ENCODE measurements at regions not wholly inside any gene's neighbourhood (a gene's known extent, or its start where the extent isn't known, plus 50 kb on each side); places are given as distances from the start of the nearest gene placed in this dataset.

- Histone ChIP-seq H3K27me3 (ENCODE audit: control insufficient read depth, insufficient read depth, low read length) (no peaks in the 10 kb centered on the region), H3K4me3 (ENCODE audit: low read depth, low read length) (no peak overlapping the region), H3K27ac (ENCODE audit: low read depth, low read length) (no peak overlapping the region), H3K9me3 (ENCODE audit: control insufficient read depth, insufficient read depth, low read length) (peaks cover 12% of the 10 kb centered on the region)
- CTCF ChIA-PET: no interaction called here
- TF ChIP-seq CTCF (IDR thresholded peaks at IDR 0.05; ENCODE audit: low read depth, low read length): no peak
- DNase-seq (ENCODE audit: low read depth, low spot score): no peak
- POLR2A ChIA-PET: no interaction called here
Observed at GRCh38 chr10:10942441-10942840, 75.2 kb upstream of the CELF2 start.

GRCh38 chr10:10946081-10946480 is 71.6 kb upstream of the CELF2 start:
- H3K9me3 ChIP-seq (ENCODE audit: control insufficient read depth, insufficient read depth, low read length): peaks cover 12% of the 10 kb centered on the region
- no peak for DNase-seq (ENCODE audit: low read depth, low spot score)
- no peaks in the 10 kb centered on the region for H3K27me3 ChIP-seq (ENCODE audit: control insufficient read depth, insufficient read depth, low read length)
- no peak overlapping the region for H3K27ac ChIP-seq (ENCODE audit: low read depth, low read length)
- ChIA-PET POLR2A (no interaction called here), CTCF (no interaction called here)
- TF ChIP-seq CTCF (IDR thresholded peaks at IDR 0.05; ENCODE audit: low read depth, low read length): no peak
- H3K4me3 ChIP-seq (ENCODE audit: low read depth, low read length): no peak overlapping the region

GRCh38 chr10:10946801-10947200 is 70.9 kb upstream of the CELF2 start:
- H3K27me3 ChIP-seq (ENCODE audit: control insufficient read depth, insufficient read depth, low read length): no peaks in the 10 kb centered on the region
- no peak for TF ChIP-seq CTCF (IDR thresholded peaks at IDR 0.05; ENCODE audit: low read depth, low read length)
- no peak overlapping the region for H3K4me3 ChIP-seq (ENCODE audit: low read depth, low read length)
- ChIA-PET POLR2A (no interaction called here), CTCF (no interaction called here)
- no peak overlapping the region for H3K27ac ChIP-seq (ENCODE audit: low read depth, low read length)
- no peak for DNase-seq (ENCODE audit: low read depth, low spot score)
- H3K9me3 ChIP-seq (ENCODE audit: control insufficient read depth, insufficient read depth, low read length): peaks cover 12% of the 10 kb centered on the region

- ChIA-PET POLR2A (no interaction called here), CTCF (no interaction called here)
- no peak for DNase-seq (ENCODE audit: low read depth, low spot score)
- Histone ChIP-seq H3K4me3 (ENCODE audit: low read depth, low read length) (no peak overlapping the region), H3K27me3 (ENCODE audit: control insufficient read depth, insufficient read depth, low read length) (no peaks in the 10 kb centered on the region), H3K27ac (ENCODE audit: low read depth, low read length) (no peak overlapping the region), H3K9me3 (ENCODE audit: control insufficient read depth, insufficient read depth, low read length) (no peaks in the 10 kb centered on the region)
- TF ChIP-seq CTCF (IDR thresholded peaks at IDR 0.05; ENCODE audit: low read depth, low read length): no peak
Observed at GRCh38 chr10:10951675-10952074, 66.0 kb upstream of the CELF2 start.

- Histone ChIP-seq H3K4me3 (ENCODE audit: low read depth, low read length) (no peak overlapping the region), H3K27ac (ENCODE audit: low read depth, low read length) (no peak overlapping the region), H3K27me3 (ENCODE audit: control insufficient read depth, insufficient read depth, low read length) (no peaks in the 10 kb centered on the region), H3K9me3 (ENCODE audit: control insufficient read depth, insufficient read depth, low read length) (no peaks in the 10 kb centered on the region)
- no peak for TF ChIP-seq CTCF (IDR thresholded peaks at IDR 0.05; ENCODE audit: low read depth, low read length)
- ChIA-PET POLR2A (no interaction called here), CTCF (no interaction called here)
- DNase-seq (ENCODE audit: low read depth, low spot score): no peak
Observed at GRCh38 chr10:10952800-10953199, 64.9 kb upstream of the CELF2 start.

Data from AG04450 (cell line).